HG03521 (cell line): ENCODE measurements at regions not wholly inside any gene's neighbourhood (a gene's known extent, or its start where the extent isn't known, plus 50 kb on each side); places are given as distances from the start of the nearest gene placed in this dataset.

Source experiments
- ATAC-seq: cut with Tn5 transposase; IDR thresholded peaks from one replicate; pipeline ENCODE4 v1.9.1; 2021; ENCODE audit warnings: mild to moderate bottlenecking, moderate library complexity; ENCODE audit not compliant: unreplicated experiment

DNA sequence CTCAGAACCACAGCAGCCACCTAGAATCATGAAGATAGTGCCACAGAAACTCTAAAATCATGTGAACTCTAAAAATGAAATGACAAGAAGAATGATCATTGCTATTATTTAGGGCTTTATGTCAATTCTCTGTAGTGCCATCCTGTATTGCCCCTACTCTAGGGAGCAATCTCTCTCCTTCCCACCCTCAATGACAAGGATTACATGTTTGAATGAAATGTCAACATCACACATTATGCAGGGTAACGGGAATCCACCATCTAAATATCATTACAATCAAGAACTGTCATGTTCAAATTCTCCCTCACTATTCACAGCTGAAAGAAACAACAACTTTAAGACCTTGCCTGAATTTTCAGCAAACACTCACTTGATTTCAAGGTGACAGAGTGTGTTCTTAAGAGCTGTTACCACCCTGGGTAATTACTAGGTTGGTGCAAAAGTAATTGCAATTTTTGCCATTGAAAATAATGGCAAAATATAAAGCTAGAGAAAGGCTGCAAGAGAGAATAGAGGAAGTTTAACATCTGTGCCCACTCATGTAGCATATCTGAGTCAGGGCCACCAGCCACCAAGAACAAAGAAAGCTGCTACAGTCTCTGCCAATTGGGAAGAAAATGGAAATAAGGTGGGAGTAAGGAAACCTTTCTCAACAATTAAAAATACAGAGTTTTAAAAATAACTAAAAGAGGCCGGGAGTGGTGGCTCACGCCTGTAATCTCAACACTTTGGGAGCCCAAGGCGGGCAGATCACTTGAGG, 112.8 kb upstream of the PSMD7 start:
- no peak for ATAC-seq

DNA sequence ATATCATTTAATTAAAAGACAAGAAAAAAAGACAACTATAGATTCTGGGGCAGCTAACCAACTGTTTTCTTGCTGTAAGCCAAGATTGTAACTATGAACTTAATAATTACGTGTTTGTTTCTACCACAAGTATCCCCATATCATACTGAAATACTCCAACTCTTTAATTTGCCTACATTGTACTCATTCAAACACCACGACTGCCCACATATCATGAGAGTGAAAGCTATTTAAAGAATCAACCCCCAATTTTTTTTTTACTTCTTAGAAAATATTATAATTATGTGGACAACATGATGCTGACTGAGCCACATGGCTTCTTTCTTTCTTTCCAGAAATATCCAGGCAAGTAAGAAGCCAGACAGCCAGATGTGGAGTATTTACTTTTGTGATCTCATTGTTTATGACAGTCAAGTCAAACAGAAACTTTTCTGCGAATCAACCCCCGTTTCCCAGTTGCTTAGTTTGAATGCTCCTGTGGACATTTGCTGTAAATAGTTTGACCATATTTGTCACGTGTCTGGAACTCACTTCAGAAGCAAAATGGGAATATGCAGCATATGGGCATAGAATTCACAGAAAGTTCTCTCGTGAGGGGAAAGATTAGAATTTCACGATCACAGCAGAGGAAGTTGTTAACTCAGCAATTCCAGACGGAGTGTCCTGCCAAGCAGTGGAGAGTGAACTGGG, 126.8 kb upstream of the PSMD7 start:
- no peak for ATAC-seq

DNA sequence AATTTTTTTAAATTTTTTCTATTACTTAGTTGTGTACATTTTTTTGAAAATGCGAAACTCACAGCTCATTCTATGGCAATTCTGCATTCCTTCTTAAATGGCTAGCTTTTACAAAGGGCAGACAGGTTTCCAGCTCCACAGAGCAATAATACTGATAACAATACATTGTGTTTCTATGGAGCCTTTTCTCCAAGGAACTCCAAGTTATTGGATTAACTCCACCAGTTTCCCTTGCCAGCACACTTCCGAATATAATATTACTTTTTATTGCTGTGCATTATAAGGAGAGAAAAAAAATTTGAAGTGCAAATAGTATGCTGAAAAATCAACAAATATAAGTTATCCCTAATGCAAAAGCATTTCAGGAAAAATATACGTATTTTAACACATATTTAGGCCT, 127.5 kb upstream of the PSMD7 start:
- ATAC-seq = no peak

- ATAC-seq = no peak
Observed at GRCh38 chr16:74168445-74168844, 128.2 kb upstream of the PSMD7 start.

- ATAC-seq = no peak
Observed at GRCh38 chr16:74166456-74166855, 130.2 kb upstream of the PSMD7 start.

GRCh38 chr16:74165566-74166080, 131.0 kb upstream of the PSMD7 start:
- no peak for ATAC-seq

- ATAC-seq = no peak
Observed at GRCh38 chr16:74160759-74161158, 135.9 kb upstream of the PSMD7 start.

DNA sequence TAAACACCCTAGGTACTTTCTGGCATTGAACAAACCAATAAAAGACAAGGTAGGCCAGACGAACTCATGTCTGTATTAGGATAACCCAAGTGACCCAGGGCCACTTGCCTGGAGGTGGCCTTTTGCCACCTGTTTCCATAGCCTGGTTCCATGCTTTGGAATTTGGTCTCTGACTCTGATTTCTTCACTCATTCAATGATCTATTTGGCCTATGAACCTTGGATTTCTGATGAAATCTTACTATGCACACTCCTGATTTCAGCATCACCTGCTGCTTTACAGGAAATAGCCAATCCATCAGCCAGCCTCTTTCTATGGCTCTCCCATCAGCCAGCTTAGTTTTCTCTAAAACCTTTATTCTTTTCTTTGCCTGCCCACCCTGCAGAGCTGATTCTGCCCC, 142.8 kb upstream of the PSMD7 start:
- no peak for ATAC-seq

- no peak for ATAC-seq
Observed at GRCh38 chr16:74146643-74147042, 150.0 kb upstream of the PSMD7 start.

GRCh38 chr16:74143171-74143570, 153.4 kb upstream of the PSMD7 start:
- ATAC-seq = no peak

- ATAC-seq = no peak
Observed at GRCh38 chr16:74141015-74141414, 155.6 kb upstream of the PSMD7 start.

DNA sequence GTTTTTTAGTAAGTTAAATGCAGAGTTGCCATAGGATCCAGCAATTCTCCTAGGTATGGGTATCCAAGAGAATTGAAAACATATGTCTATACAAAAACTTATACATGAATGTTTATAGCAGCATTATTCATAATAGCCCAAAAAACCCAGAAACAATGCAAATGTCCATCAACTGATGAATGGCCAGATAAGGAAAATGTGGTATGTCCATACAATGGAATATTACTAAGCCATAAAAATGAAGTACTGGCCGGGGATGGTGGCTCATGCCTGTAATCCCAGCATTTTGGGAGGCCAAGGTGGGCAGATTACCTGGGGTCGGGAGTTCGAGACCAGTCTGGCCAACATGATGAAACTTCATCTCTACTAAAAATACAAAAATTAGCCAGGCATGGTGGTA, 156.1 kb upstream of the PSMD7 start:
- no peak for ATAC-seq

DNA sequence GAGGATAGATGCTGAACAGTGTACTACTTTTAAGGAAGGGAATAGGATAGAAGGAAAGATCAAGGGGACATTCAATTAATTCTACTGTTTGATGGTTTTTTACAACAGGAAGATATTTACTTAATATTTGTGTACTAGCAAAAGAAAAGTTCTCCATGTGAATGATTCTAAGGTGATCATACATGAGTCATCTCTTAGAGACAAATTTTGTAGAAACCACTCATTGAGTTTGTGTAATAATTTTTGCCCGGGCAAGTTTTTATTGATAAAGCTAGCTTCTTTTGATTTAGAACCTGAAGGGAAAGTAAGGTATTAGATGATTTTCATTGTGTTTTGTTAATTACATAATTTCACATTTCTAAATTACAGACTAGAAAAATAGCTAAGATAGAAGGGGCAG, 172.8 kb upstream of the PSMD7 start:
- ATAC-seq = no peak

DNA sequence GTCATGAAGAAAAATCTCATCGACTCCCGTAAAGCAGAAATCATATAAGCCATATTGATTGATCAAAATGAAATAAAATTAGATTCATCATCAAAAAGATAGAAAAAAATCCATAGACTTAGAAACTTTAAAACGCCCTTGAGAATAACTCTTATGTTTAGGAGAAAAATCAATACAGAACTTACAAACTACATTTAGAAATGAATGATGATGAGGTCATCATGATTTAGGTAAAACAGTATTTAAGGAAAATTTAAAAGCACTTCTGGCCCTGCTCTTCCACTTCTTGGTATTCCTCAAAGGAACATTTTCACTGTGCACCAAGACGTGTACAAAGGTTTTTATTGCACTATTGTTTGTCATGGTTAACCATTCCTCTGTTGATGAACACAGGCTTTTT, 173.4 kb upstream of the PSMD7 start:
- no peak for ATAC-seq

DNA sequence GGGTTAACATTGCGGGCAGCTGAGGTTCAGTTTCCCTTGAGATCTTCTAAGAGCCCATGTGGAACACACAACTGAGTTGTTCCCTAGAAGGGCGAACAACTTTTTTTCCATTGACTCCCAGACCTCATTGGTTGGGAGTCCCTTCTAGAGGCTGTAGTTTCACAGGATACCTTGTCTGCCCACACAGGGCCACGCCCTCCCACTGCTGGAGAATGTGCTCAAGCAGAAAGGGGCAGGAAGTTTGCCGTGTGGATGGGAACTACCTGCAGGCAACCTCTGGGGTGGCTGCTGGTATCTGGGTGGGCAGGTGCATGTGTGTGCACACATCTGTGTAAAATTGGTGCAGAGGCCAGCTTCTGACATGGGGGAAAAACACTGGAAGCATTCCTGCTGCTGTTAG, 178.8 kb upstream of the PSMD7 start:
- ATAC-seq = no peak

DNA sequence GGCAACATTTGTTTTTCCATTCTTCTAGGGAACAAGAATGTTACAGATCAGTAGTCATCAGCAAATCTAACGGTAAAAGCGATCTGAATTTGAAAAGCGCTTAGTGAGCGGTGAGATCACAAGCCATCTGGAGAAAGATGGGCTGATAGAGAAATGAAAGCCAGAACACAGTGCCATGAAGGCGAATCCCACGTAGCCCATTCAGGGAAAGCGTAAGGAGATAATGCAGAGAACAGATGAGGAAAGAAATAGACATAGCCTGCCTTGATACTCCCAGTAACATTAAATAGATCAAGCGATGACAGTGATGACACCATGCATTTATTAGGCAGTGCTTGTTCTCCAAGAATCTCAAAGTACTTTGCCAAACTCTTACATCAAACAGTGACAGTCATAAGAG, 183.1 kb upstream of the PSMD7 start:
- ATAC-seq = no peak

DNA sequence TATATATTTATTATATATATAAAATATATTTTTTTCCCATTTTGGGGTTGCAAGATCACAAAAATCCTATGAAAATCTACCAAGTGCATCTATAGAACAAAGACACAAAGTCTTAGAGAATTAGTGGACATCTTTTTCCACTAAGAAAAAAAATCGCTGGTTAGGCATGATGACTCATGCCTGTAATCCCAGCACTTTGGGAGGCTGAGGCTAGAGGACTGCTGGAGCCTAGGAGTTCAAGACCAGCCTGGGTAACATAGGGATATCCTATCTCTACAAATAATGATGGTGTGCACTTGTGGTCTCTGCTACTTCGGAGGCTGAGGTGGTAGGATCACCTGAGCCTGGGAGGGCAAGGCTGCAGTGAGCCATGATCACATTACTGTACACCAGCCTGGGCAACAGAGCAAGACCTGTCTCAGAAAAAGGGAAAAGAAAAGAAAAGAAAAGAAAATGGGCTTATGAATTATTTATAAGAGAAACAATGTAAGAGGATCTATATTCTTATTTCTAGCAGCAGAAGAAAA, 185.1 kb upstream of the PSMD7 start:
- no peak for ATAC-seq

- ATAC-seq = peak; percentile 74
Observed at GRCh38 chr16:74107795-74108610, 188.6 kb upstream of the PSMD7 start.

GRCh38 chr16:74104022-74104421, 192.6 kb upstream of the PSMD7 start:
- ATAC-seq = no peak

- ATAC-seq = no peak
Observed at GRCh38 chr16:74101379-74102137, 195.1 kb upstream of the PSMD7 start.
